DOHH2 (cell line): ENCODE measurements at regions not wholly inside any gene's neighbourhood (a gene's known extent, or its start where the extent isn't known, plus 50 kb on each side); places are given as distances from the start of the nearest gene placed in this dataset.

Experiments
- EZH2phosphoT487 ChIP-seq: fragments of 200-600 bp; sonication (generic); IDR thresholded peaks from 2 replicates; pipeline ENCODE4 v1.6.1; 2017; ENCODE audit warnings: borderline replicate concordance, mild to moderate bottlenecking, antibody characterized with exemption, low read length, moderate library complexity, mixed read lengths
- TF ChIP-seq, protein P1 (sequence below): fragments of 200-600 bp; sonication (generic); IDR thresholded peaks from one replicate; pipeline ENCODE4 v1.5.1; 2014; ENCODE audit warnings: antibody characterized with exemption, mild to moderate bottlenecking, low read depth, low read length; ENCODE audit not compliant: poor library complexity, severe bottlenecking

DNA sequence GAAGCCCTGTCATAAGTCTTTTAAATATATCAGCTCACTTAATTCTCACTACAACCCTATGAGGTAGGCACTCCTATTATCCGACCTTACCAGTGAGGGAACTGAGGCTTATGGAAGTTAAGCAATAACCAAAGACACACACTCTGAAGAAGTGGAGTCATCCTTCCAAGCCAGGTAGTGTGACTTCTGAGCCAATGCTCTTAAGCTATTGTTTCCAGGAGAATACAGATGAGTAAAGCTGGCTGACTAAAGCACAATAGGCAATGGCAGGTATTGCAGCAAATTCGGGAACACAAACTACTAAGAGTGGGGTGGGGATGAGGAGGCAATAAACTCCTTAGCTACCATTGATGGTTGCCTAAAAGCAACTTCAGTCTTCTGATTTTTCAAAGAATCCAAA, 81.8 kb upstream of the KIT start:
- TF ChIP-seq, protein P1, sequence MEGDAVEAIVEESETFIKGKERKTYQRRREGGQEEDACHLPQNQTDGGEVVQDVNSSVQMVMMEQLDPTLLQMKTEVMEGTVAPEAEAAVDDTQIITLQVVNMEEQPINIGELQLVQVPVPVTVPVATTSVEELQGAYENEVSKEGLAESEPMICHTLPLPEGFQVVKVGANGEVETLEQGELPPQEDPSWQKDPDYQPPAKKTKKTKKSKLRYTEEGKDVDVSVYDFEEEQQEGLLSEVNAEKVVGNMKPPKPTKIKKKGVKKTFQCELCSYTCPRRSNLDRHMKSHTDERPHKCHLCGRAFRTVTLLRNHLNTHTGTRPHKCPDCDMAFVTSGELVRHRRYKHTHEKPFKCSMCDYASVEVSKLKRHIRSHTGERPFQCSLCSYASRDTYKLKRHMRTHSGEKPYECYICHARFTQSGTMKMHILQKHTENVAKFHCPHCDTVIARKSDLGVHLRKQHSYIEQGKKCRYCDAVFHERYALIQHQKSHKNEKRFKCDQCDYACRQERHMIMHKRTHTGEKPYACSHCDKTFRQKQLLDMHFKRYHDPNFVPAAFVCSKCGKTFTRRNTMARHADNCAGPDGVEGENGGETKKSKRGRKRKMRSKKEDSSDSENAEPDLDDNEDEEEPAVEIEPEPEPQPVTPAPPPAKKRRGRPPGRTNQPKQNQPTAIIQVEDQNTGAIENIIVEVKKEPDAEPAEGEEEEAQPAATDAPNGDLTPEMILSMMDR = no peak
- no peak for TF ChIP-seq EZH2phosphoT487
